Left lung (tissue), 4 donors: ENCODE measurements at regions not wholly inside any gene's neighbourhood (a gene's known extent, or its start where the extent isn't known, plus 50 kb on each side); places are given as distances from the start of the nearest gene placed in this dataset.

Experiments
- ATAC-seq: fragments of 200-7000 bp; cut with Tn5 transposase; one replicate; pipeline ENCODE4 v1.9.1; 2020; ENCODE audit warnings: moderate library complexity
- DNase-seq, 4 donors: peaks; one replicate each; pipeline ENCODE4 v3.0.0-alpha.2; 2013 to 2020
- H3K27ac ChIP-seq, 2 donors: fragments of 200-600 bp; sonication (generic) in 1 of 2; one replicate each; pipeline versions ENCODE4 v1.5.0 to v1.8.0; 2020 to 2021
- H3K27me3 ChIP-seq, 2 donors: fragments of 200-600 bp; sonication (generic) in 1 of 2; one replicate each; pipeline versions ENCODE4 v1.5.0 to v1.8.0; 2020 to 2021
- H3K36me3 ChIP-seq, 2 donors: fragments of 200-600 bp; sonication (generic) in 1 of 2; one replicate each; pipeline versions ENCODE4 v1.5.0 to v1.8.0; 2020 to 2021
- H3K4me1 ChIP-seq, 2 donors: fragments of 200-600 bp; one replicate each; pipeline ENCODE4 v1.8.0; 2021
- H3K4me3 ChIP-seq, 2 donors: fragments of 200-600 bp; sonication (generic) in 1 of 2; one replicate each; pipeline versions ENCODE4 v1.5.0 to v1.8.0; 2020 to 2021; ENCODE audit warnings: mild to moderate bottlenecking in 1 of 2
- H3K9me3 ChIP-seq, 2 donors: fragments of 200-600 bp; sonication (generic) in 1 of 2; one replicate each; pipeline versions ENCODE4 v1.5.0 to v1.8.0; 2020 to 2021
- intact Hi-C, 2 donors: fragments of 100-400 bp; cut with DNase I; formaldehyde crosslinking; loops; one replicate each; pipeline versions ENCODE4 v1.11.2 to v1.14.2; 2022
- TF ChIP-seq, protein P1 (sequence below), 2 donors: fragments of 200-600 bp; sonication (generic) in 1 of 2; IDR thresholded peaks; one replicate each; pipeline versions ENCODE4 v1.5.0 to v1.8.0; 2021; ENCODE audit warnings: antibody characterized with exemption in 2 of 2
- donor health status: DM: no; HTN: yes; CAD: no.
- donor health status: DM: no; HTN: no; CAD: no.

- H3K36me3 ChIP-seq, result no peaks in the 10 kb centered on the region
- no peak overlapping the region for H3K27ac ChIP-seq
- H3K4me3 ChIP-seq, result no peak overlapping the region
- no peak for ATAC-seq
- H3K9me3 ChIP-seq, result no peaks in the 10 kb centered on the region
- TF ChIP-seq, protein P1, sequence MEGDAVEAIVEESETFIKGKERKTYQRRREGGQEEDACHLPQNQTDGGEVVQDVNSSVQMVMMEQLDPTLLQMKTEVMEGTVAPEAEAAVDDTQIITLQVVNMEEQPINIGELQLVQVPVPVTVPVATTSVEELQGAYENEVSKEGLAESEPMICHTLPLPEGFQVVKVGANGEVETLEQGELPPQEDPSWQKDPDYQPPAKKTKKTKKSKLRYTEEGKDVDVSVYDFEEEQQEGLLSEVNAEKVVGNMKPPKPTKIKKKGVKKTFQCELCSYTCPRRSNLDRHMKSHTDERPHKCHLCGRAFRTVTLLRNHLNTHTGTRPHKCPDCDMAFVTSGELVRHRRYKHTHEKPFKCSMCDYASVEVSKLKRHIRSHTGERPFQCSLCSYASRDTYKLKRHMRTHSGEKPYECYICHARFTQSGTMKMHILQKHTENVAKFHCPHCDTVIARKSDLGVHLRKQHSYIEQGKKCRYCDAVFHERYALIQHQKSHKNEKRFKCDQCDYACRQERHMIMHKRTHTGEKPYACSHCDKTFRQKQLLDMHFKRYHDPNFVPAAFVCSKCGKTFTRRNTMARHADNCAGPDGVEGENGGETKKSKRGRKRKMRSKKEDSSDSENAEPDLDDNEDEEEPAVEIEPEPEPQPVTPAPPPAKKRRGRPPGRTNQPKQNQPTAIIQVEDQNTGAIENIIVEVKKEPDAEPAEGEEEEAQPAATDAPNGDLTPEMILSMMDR (IDR thresholded peaks at IDR 0.05), result no peak
- H3K4me1 ChIP-seq, result no peaks in the 10 kb centered on the region
- no peaks in the 10 kb centered on the region for H3K27me3 ChIP-seq
- intact Hi-C loops, result no loop called here
- DNase-seq, result no peak
Observed at GRCh38 chr5:164998590-164998989, 1493.2 kb downstream of the MAT2B start.

DNA sequence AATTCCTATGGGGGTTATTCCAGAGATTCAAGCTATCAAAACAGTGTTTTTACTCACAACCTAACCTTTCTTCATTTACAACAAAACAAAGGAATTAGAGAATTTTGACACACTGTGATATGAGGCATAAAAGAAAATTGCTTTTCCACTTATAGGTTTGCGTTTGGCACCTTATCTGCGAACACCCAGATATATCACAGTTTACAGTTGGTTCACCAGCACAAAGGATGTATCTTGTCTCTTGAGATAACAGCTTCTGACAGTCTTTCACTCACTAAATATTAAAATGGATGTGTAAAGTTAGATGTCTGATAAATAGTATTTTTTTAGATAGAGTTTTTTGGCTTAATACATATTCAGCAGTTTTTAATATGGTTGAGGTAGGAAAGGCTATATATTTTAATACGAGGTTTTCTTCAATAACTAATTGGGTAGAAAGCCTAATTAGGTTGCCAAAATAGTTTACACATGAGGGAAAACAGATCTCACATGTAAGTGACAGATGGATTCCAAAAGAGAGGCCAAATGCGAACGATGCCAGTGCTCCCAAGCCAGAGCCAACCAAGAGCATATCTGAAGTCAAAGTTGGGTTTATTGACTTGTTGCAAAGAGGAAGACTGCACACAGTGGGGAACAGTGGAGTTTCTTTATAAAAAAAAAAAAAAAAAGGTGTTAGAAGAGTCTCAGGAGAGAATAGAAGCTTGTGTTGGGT, 1495.2 kb downstream of the MAT2B start:
- no peak for ATAC-seq
- TF ChIP-seq, protein P1 (IDR thresholded peaks at IDR 0.05), result no peak

GRCh38 chr5:165003283-165003682, 1497.9 kb downstream of the MAT2B start:
- Histone ChIP-seq H3K27ac (no peak overlapping the region), H3K4me1 (no peaks in the 10 kb centered on the region), H3K27me3 (no peaks in the 10 kb centered on the region), H3K9me3 (no peaks in the 10 kb centered on the region), H3K36me3 (no peaks in the 10 kb centered on the region), H3K4me3 (no peak overlapping the region)
- ATAC-seq (no peak), DNase-seq (no peak)
- TF ChIP-seq, protein P1 (IDR thresholded peaks at IDR 0.05), result no peak
- intact Hi-C loops, result no loop called here

More for the DNA sequence above, 1495.2 kb downstream of the MAT2B start:
- no peak overlapping the region for H3K4me3 ChIP-seq
- no peaks in the 10 kb centered on the region for H3K9me3 ChIP-seq
- no peak for DNase-seq
- no peak overlapping the region for H3K27ac ChIP-seq
- H3K36me3 ChIP-seq, result no peaks in the 10 kb centered on the region
- H3K27me3 ChIP-seq, result no peaks in the 10 kb centered on the region
- intact Hi-C loops, result no loop called here
- no peaks in the 10 kb centered on the region for H3K4me1 ChIP-seq

DNA sequence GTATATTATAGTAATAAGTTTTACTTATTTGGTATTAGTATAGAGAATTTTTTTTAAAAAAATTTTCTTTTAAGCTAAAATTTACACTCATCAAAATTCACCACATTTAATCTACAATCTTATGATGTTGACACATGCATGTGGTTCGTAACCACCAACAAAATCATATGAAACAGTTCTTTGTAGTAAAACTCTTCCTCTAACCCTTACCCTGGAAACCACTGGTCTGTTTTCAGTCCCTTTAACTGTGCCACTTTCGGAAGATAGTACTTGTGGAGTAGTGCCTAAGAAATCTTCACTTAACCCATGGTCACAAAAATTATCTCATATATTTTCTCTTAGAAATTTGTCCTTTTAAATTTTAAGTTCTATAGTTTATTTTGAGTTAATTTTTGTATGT, 1498.8 kb downstream of the MAT2B start:
- no peak for DNase-seq
- Histone ChIP-seq H3K4me3 (no peak overlapping the region), H3K27ac (no peak overlapping the region), H3K4me1 (no peaks in the 10 kb centered on the region), H3K27me3 (no peaks in the 10 kb centered on the region), H3K36me3 (no peaks in the 10 kb centered on the region), H3K9me3 (no peaks in the 10 kb centered on the region)
- intact Hi-C loops, result no loop called here
- TF ChIP-seq, protein P1 (IDR thresholded peaks at IDR 0.05), result no peak
- no peak for ATAC-seq

DNA sequence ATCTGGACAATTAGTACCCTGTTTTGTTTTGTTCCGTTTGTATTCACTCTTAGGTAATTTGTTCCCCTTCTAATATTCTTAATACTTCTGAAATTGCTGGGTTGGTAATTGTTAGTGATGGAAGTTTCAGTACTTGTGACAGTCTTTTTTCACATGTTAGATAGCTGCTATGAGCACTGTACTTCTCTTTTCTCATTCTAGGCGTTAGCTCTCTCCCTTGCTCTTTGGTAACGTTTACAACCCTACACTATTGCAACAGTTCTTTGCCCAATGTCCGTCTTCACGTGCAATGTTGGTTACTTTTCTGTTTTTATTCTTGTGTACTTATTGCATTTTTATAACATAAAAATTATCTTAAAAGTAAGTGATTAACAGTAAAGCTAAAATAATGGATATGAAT, 1509.0 kb downstream of the MAT2B start:
- DNase-seq, result no peak
- intact Hi-C loops, result no loop called here
- TF ChIP-seq, protein P1 (IDR thresholded peaks at IDR 0.05), result no peak
- H3K27me3 ChIP-seq, result no peaks in the 10 kb centered on the region
- ATAC-seq, result no peak
- peaks cover 0 to 7% of the 10 kb centered on the region in 2 donors for H3K4me1 ChIP-seq
- no peaks in the 10 kb centered on the region for H3K36me3 ChIP-seq
- no peak overlapping the region for H3K4me3 ChIP-seq
- H3K9me3 ChIP-seq, result no peaks in the 10 kb centered on the region
- no peak overlapping the region for H3K27ac ChIP-seq
